GM19463 (cell line): ENCODE measurements at regions not wholly inside any gene's neighbourhood (a gene's known extent, or its start where the extent isn't known, plus 50 kb on each side); places are given as distances from the start of the nearest gene placed in this dataset.
A peak's percentile ranks its signal among the peaks of the same experiment; 100 is the strongest.
"Not testable (repeated sequence)": the region's sequence is repeated elsewhere in the genome, so short reads cannot be mapped to it uniquely, and the experiment has no call there.

Source experiments
- ATAC-seq: cut with Tn5 transposase; IDR thresholded peaks from one replicate; pipeline ENCODE4 v1.9.1; 2021; ENCODE audit warnings: mild to moderate bottlenecking, moderate library complexity; ENCODE audit not compliant: unreplicated experiment

- ATAC-seq: no peak
These were observed 54.1 kb downstream of the FOXG1 start for GRCh38 chr14:28820677-28821076.

DNA sequence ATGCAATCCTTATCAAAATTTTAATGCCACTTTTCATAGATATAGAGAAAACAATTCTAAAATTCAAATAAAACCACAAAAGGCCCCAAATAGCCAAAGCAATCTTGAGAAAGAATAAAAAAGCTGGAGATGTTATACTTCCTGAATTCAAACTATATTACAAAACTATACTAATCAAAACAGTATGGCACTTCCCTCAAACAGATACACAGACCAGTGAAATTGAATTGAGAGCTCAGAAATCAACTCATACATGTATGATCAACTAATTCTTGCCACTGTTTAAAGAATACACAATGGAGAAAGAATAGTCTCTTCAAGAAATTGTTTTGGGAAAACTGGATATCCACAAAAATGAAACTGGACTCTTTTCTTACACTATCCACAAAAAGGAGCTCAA is 55.4 kb downstream of the FOXG1 start:
- no peak for ATAC-seq

DNA sequence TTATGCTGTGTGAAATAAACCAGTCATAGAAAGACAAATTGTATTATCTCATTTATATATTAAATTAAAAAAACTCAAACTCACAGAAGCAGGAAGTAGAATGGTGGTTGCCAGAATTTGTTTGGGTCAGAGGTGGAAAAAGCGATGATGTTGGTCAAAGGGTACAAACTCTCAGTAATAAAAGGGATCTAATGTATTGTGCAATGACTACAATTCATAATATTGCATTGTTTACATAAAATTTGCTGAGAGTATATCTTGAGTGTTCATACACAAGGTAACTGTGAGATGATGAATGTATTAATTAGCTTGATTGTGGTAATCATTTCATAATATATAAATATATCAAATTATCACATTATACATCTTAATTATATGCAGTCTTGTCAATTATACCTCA is 56.7 kb downstream of the FOXG1 start:
- no peak for ATAC-seq

DNA sequence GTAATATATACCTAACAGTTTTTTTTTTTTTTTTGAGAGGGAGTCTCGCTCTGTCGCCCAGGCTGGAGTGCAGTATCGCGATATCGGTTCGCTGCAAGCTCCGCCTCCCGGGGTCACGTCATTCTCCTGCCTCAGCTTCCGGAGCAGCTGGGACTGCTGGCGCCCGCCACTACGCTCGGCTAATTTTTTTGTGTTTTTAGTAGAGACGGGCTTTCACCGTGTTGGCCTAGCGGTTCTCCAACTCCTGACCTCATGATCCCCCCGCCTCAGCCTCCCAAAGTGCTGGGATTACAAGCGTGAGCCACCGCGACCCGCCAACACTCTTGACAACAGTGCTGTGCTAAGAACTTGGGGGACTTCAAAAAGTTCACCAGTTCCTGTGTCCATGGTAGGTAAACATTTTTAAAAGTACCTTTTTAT is 63.5 kb downstream of the FOXG1 start:
- ATAC-seq: no peak

DNA sequence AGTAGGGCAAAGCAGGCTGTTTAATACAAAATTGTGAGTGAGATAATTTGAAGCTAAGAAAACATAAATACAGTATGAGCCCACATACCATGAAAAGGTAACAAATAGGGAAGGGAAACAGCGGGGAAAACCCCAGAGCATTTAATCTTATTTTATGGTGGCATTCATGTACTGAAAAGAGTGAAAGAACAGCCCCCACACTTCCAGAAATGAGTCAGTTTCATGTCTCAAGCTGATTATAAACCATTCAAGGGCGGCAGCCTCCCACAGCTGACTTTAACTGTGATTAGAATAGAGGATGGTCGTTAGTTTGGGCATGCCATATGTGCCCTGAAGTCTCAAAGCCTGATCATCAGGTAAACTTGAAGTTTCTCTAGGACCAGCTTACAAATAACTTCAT is 64.5 kb downstream of the FOXG1 start:
- peak; percentile 99 for ATAC-seq

DNA sequence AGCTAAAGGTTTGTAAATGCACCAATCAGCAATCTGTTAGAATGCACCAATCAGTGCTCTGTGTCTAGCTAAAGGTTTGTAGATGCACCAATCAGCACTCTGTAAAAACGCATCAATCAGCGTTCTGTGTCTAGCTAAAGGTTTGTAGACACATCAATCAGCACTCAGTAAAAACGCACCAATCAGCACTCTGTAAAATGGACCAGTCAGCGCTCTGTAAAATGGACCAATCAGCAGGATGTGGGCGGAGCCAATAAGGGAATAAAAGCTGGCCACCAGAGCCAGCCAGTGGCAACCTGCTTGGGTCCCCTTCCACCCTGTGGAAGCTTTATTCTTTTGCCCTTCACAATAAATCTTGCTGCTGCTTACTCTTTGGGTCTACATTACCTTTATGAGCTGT is 76.0 kb downstream of the FOXG1 start:
- not testable (repeated sequence) for ATAC-seq

- ATAC-seq: no peak
These were observed 101.0 kb downstream of the FOXG1 start for GRCh38 chr14:28867571-28867970.

GRCh38 chr14:28870033-28870564 is 103.5 kb downstream of the FOXG1 start:
- ATAC-seq: no peak

DNA sequence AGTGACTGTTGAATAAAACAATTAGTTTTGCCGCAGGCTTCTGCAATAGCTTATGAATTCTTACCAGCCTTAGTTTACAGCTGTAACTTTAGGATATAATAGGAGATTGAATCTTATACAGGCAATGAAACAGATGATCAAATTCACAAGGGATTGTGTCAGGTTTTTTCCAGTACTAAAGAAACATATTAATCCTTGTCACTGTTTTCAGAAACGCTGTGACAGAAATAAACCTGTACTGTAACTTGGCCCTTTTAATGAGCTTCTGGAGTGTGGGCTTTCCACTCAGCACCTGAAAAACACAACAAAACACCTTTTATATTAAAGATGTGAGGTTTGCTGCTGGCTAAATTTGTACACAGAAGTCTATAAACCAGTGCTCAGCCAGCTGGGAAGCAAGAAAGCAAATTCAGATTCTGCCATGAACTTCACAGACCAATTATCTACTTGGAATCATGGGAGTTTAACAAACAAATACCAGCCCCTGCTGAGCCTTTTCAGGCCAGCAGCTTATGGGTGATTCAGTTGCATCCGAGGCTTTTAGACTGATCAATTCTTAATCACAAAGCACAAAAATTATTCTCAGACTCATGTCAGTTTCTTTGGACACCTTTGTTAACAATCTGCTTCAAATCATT is 109.5 kb downstream of the FOXG1 start:
- no peak for ATAC-seq

GRCh38 chr14:28876572-28876945 is 110.0 kb downstream of the FOXG1 start:
- no peak for ATAC-seq

DNA sequence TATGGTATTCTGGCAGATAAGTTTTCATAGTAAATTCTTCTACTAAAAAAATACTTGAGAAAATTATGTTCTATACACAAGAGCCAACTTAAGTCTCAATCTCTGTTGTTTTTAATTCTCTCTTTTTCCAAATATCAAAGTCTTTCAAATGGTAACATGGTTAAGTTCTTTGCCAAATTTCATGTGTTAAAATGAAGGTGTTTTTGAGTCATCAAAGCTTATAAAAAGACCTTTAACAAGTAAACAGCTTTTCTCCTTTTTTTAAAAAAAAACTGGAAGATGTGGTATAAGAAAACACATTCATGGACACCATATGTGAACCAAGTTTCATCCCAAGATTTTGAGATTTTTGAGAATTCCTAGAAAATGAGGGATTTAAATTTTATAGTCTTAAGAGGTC is 111.3 kb downstream of the FOXG1 start:
- no peak for ATAC-seq

DNA sequence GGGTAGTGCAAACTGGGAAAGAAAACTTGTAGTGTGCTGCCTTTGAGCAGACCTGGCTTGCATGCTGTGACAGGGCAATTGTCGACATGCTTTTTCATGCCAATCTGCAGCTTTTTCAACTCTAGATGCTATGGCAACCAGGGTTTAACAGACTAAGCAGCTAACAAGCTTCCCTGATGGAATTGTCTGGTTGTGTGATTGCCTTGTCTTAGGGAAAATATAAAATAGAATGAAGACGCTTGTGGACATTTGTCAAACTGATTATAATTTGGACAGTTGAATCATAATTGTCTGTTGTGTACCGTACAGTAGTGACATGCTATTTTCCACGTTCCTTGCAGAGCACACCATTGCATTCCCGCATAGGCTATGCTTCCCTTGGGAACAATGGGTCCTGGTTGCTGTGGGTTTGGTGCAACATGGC is 113.0 kb downstream of the FOXG1 start:
- ATAC-seq: no peak

- no peak for ATAC-seq
These were observed 120.4 kb downstream of the FOXG1 start for GRCh38 chr14:28886940-28887339.

DNA sequence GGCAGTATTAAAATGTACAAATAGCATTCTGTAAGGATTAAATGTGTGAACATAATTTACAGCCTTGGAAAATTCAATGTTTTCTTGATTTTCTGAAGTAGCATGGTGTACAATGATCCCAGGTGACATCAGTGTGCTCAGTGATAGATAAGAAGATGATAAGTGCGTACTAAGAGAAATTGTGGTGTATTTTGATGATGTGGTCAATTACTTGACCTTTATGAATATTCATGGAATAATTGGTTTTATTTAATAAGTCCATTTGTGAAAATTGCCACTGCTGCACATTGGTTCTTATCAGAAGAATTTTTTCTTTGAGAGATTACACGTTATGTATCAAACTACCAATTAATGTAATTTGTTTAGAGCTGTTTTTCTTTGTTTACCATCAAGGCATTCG is 128.8 kb downstream of the FOXG1 start:
- no peak for ATAC-seq

DNA sequence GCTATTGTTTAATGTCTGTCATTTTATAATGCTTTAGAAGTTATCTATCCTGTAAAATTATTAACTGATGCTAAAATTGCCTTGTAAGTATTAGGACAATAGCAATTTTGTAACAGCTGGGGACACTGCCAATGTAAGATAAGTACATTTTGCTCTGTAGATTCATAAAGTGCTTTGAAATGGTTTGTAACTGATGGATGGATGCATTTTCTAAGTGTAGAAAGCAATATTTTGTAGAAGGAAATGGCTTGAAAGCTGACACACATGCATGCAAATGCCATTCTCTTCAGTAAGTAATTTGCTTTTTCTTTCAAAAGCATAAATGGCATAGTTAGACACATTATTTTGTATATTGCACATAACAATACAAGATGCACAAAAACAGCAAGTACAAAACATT is 129.8 kb downstream of the FOXG1 start:
- ATAC-seq: no peak

DNA sequence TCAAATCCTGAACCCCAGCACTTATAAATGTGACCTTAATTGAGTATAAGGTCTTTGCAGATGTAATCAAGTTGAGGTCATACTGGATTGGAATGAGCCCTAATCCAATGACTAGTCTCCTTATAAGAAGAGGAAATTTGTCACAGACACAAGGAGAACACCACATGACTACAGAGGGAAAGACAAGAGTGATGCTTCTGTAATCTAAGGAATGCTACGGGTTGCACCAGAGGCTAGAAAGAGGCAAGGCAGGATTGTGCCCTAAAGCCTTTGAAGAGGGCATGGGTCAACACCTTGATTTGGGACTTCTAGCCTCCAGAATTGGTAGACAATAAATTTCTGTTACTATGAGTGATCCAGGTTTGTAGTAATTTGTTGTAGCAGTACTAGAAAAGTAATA is 135.0 kb downstream of the FOXG1 start:
- ATAC-seq: no peak

DNA sequence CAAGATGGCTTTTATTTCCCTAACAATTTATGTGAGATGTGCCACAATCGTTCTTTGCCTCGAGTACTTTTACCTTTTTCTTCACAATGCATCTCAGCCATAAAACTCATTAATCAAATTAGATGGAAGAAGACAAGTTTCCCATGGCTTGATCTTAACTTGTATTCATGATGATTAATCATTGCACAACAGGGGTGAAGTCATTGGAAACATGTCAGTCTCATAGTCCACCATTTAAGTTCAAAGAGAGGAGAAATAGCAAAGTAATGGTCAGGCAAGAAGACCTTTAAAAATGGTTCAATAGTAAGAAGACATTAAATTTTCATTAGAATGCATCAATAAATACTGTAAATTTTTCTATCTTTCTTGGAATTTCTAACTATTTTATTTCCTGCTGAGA is 136.3 kb downstream of the FOXG1 start:
- no peak for ATAC-seq

GRCh38 chr14:28911521-28911920 is 144.9 kb downstream of the FOXG1 start:
- ATAC-seq: no peak

DNA sequence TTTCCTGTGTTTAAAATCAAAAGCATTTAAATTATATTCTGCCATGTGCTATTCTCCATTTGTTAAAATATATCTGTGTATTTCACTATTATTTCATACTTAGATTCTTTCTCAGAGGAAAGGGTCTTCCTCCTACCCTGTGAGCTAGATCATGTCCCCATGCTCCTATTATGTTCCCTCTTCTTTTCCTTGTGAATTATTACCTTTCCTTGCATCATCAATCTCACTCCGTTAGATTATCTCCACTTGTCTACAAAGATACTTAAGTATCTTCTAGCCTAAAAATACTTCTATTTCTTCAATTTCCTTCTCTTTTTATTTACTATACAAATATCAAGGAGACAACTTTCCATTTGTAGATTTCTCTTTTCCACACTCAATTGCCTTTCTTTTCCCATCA is 146.5 kb downstream of the FOXG1 start:
- ATAC-seq: no peak

DNA sequence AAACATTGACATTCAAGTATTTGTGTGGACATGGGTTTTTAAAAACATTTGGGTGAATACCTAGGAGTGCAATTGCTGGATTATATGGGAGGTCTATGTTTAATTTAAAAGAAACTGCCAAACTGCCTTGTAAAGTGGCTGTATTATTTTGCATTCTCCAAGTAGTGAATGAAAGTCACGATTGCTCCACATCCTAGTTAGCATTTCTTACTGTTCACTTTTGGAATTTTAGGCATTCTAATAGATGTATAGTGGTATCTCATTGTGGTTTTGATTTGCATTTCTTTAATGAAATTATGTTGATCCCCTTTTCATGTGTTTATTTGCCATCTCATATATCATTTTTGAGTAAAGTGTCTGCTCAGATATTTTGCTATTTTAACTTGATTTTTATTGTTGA is 159.5 kb downstream of the FOXG1 start:
- no peak for ATAC-seq

GRCh38 chr14:28931999-28932398 is 165.4 kb downstream of the FOXG1 start:
- no peak for ATAC-seq

DNA sequence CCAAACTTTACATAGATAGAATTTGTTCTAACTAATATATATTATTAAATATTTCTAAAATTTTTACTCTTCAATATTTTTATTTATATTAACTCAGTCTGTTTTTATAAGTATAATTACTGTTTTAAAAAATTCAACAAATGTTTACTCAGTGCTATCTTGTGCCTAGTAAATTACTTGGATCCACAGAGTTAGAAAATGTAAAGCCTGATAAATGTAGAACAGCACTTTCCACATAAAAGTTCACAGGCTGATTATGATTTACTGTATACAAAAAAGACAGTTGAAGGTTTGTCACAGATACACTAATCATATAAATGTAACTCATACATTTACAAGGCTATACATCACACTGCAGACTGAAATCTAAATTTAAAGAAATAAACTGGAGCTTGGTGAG is 170.0 kb downstream of the FOXG1 start:
- no peak for ATAC-seq

DNA sequence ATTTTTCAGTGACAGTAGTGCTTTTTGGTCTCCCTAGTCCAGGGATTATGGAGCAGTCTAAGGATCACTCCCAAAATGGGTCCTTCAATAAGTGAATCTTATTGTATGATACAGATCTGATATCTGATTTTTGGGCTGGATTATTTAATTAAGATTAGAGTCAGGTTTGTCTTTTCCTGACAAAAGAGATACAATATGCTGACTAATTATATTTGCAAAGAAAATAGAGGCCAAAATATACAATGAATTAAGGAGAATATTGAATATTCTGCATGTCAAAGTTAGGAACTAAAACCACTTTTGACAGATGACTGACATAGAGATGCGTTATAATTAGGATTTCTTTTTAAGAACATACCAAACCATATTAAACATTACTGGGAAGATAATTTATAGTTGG is 175.2 kb downstream of the FOXG1 start:
- no peak for ATAC-seq
